Calu3 (cell line): ENCODE measurements at regions not wholly inside any gene's neighbourhood (a gene's known extent, or its start where the extent isn't known, plus 50 kb on each side); places are given as distances from the start of the nearest gene placed in this dataset.

Experiments
- BruUV-seq: library from RNA; stranded (reverse); fragments of 400-500 nt; replicated peaks from 2 replicates; lab custom pipeline; 2021; lab: Mats Ljungman, UMichigan
- CTCF ChIA-PET: fragments of 300-600 bp; sonication (Branson Sonifier 250); formaldehyde crosslinking; loops from one replicate; lab custom pipeline; 2022; ENCODE audit warnings: antibody characterized with exemption; lab: Charles Lee
- DNase-seq: peaks from one replicate; pipeline ENCODE4 v3.0.0; 2022
- H3K27ac Mint-ChIP-seq: one replicate; pipeline ENCODE4 v1.8.0; 2022; ENCODE audit warnings: mixed read lengths; ENCODE audit not compliant: unreplicated experiment
- H3K27me3 Mint-ChIP-seq: one replicate; pipeline ENCODE4 v1.8.0; 2022; ENCODE audit warnings: mixed read lengths; ENCODE audit not compliant: unreplicated experiment
- H3K36me3 Mint-ChIP-seq: one replicate; pipeline ENCODE4 v1.8.0; 2022; ENCODE audit warnings: mild to moderate bottlenecking, moderate library complexity, mixed read lengths; ENCODE audit not compliant: insufficient read depth, unreplicated experiment
- H3K4me1 Mint-ChIP-seq: one replicate; pipeline ENCODE4 v1.8.0; 2022; ENCODE audit warnings: mild to moderate bottlenecking, low read depth, mixed read lengths; ENCODE audit not compliant: unreplicated experiment
- H3K4me3 Mint-ChIP-seq: one replicate; pipeline ENCODE4 v1.8.0; 2022; ENCODE audit warnings: mild to moderate bottlenecking, low read depth, moderate library complexity, mixed read lengths; ENCODE audit not compliant: unreplicated experiment
- H3K9me3 Mint-ChIP-seq: one replicate; pipeline ENCODE4 v1.8.0; 2022; ENCODE audit warnings: low read depth, mixed read lengths; ENCODE audit not compliant: unreplicated experiment
- CTCF ChIP-seq: fragments of 200-600 bp; IDR thresholded peaks from one replicate; pipeline ENCODE4 v1.8.0; 2022; ENCODE audit warnings: antibody characterized with exemption; ENCODE audit not compliant: unreplicated experiment
- intact Hi-C: fragments of 100-400 bp; cut with micrococcal nuclease; formaldehyde crosslinking; loops from one replicate; pipeline ENCODE4 v1.10.0; 2022; ENCODE audit not compliant: unreplicated experiment

GRCh38 chr13:74056801-74057542 lies 77.2 kb downstream of the KLF12 start:
- no TSS peak for BruUV-seq
- DNase-seq, result no peak
- no peaks in the 10 kb centered on the region for H3K27me3 Mint-ChIP-seq
- H3K36me3 Mint-ChIP-seq, result no peaks in the 10 kb centered on the region
- no peaks in the 10 kb centered on the region for H3K9me3 Mint-ChIP-seq
- no peaks in the 10 kb centered on the region for H3K4me1 Mint-ChIP-seq
- H3K4me3 Mint-ChIP-seq, result no peak overlapping the region
- intact Hi-C loops, result no loop called here
- CTCF ChIA-PET, result interaction anchor here (0.6 kb wide), 1 partner anchor 261 kb away, joined by 5 read pairs; no protein-coding TSS in a partner anchor
- no peak for TF ChIP-seq CTCF
- H3K27ac Mint-ChIP-seq, result no peak overlapping the region

- no peak for DNase-seq
- Mint-ChIP-seq H3K9me3 (no peaks in the 10 kb centered on the region), H3K4me1 (peaks cover 9% of the 10 kb centered on the region), H3K27ac (no peak overlapping the region), H3K4me3 (no peak overlapping the region), H3K27me3 (no peaks in the 10 kb centered on the region), H3K36me3 (no peaks in the 10 kb centered on the region)
- BruUV-seq, result no TSS peak
- CTCF ChIA-PET, result no interaction called here
- TF ChIP-seq CTCF, result no peak
- intact Hi-C loops, result no loop called here
These were observed 81.7 kb downstream of the KLF12 start for GRCh38 chr13:74052402-74052928.

- intact Hi-C loops, result no loop called here
- no peak for DNase-seq
- H3K36me3 Mint-ChIP-seq, result no peaks in the 10 kb centered on the region
- peaks cover 10% of the 10 kb centered on the region for H3K4me1 Mint-ChIP-seq
- CTCF ChIA-PET, result no interaction called here
- no peaks in the 10 kb centered on the region for H3K27me3 Mint-ChIP-seq
- BruUV-seq, result no TSS peak
- no peak overlapping the region for H3K27ac Mint-ChIP-seq
- TF ChIP-seq CTCF, result no peak
- H3K4me3 Mint-ChIP-seq, result no peak overlapping the region
- H3K9me3 Mint-ChIP-seq, result no peaks in the 10 kb centered on the region
These were observed 85.4 kb downstream of the KLF12 start for GRCh38 chr13:74048756-74049155.

- no peak for TF ChIP-seq CTCF
- no peaks in the 10 kb centered on the region for H3K9me3 Mint-ChIP-seq
- intact Hi-C loops, result no loop called here
- no peak overlapping the region for H3K4me3 Mint-ChIP-seq
- CTCF ChIA-PET, result interaction anchor here (1.2 kb wide), 1 partner anchor 239 kb away, joined by 3 read pairs; no protein-coding TSS in a partner anchor
- no peaks in the 10 kb centered on the region for H3K27me3 Mint-ChIP-seq
- no TSS peak for BruUV-seq
- H3K27ac Mint-ChIP-seq, result no peak overlapping the region
- H3K36me3 Mint-ChIP-seq, result no peaks in the 10 kb centered on the region
- peaks cover 10% of the 10 kb centered on the region for H3K4me1 Mint-ChIP-seq
- DNase-seq, result peak; percentile 3
These were observed 86.1 kb downstream of the KLF12 start for GRCh38 chr13:74047931-74048600.
